Thyroid gland (tissue), 4 donors: ENCODE measurements at regions not wholly inside any gene's neighbourhood (a gene's known extent, or its start where the extent isn't known, plus 50 kb on each side); places are given as distances from the start of the nearest gene placed in this dataset.

ENCODE experiments used
- CTCF ChIP-seq, 6 experiments: fragments of 200-600 bp in 3 of 6; fragments of 450-650 bp in 3 of 6; sonication (generic) in 3 of 6; IDR thresholded peaks; one replicate each; pipeline ENCODE4 v1.5.1; 2016 to 2019; ENCODE audit warnings: antibody characterized with exemption in 6 of 6, mild to moderate bottlenecking in 2 of 6, inconsistent platforms in 1 of 6, moderate library complexity in 1 of 6
- POLR2A ChIP-seq, 2 donors: fragments of 450-650 bp; IDR thresholded peaks; one replicate each; pipeline ENCODE4 v1.6.1; 2017; ENCODE audit warnings: antibody characterized with exemption in 2 of 2, mild to moderate bottlenecking in 2 of 2, moderate library complexity in 1 of 2

GRCh38 chr2:61690078-61690596, 152.0 kb upstream of the XPO1 start:
- TF ChIP-seq CTCF (IDR thresholded peaks at IDR 0.05) (no peak), POLR2A (IDR thresholded peaks at IDR 0.05) (no peak)
